HEK293 (cell line): ENCODE measurements at regions not wholly inside any gene's neighbourhood (a gene's known extent, or its start where the extent isn't known, plus 50 kb on each side); places are given as distances from the start of the nearest gene placed in this dataset.

Source experiments
- CTCF ChIA-PET: fragments of 350-600 bp; formaldehyde crosslinking; extraction: SDS; loops from one replicate; lab custom pipeline; 2021; ENCODE audit warnings: antibody characterized with exemption; lab: Yijun Ruan, JAX
- POLR2A ChIA-PET: fragments of 300-600 bp; formaldehyde crosslinking; extraction: SDS; loops from one replicate; lab custom pipeline; 2020; ENCODE audit warnings: antibody characterized with exemption, inconsistent platforms; lab: Yijun Ruan, JAX
- H3K27ac ChIP-seq: fragments of 200-500 bp; sonication (Bioruptor generic); 2 replicates; pipeline ENCODE4 v1.5.1; 2014; ENCODE audit warnings: low read depth, low read length, control low read depth, inconsistent platforms; ENCODE audit errors: extremely low read depth
- H3K36me3 ChIP-seq, 2 experiments: fragments of 200-500 bp in 1 of 2; sonication (Bioruptor generic) in 1 of 2; 1 replicate in 1 of 2; 2 replicates in 1 of 2; pipeline ENCODE4 v1.5.1; 2014 to 2017; ENCODE audit warnings: inconsistent platforms in 2 of 2, low read length in 2 of 2; ENCODE audit not compliant: control insufficient read depth in 2 of 2, insufficient read depth in 1 of 2
- H3K4me1 ChIP-seq: fragments of 200-500 bp; sonication (Bioruptor generic); 2 replicates; pipeline ENCODE4 v1.5.1; 2014; ENCODE audit warnings: mild to moderate bottlenecking, low read length, inconsistent platforms; ENCODE audit not compliant: control insufficient read depth, insufficient read depth
- H3K4me3 ChIP-seq: 2 replicates; pipeline ENCODE4 v1.5.1; 2011; ENCODE audit warnings: low read depth, mild to moderate bottlenecking, control low read depth, low read length, moderate library complexity
- H3K9me3 ChIP-seq: fragments of 200-500 bp; sonication (Bioruptor generic); 2 replicates; pipeline ENCODE4 v1.5.1; 2014; ENCODE audit warnings: low read depth, low read length, inconsistent platforms; ENCODE audit not compliant: control insufficient read depth, insufficient read depth
- BCL11A ChIP-seq: fragments of 450-650 bp; formaldehyde crosslinking; IDR thresholded peaks from 2 replicates; pipeline ENCODE4 v1.5.1; 2016; ENCODE audit warnings: low read depth, missing biosample characterization, missing genetic modification characterization
- HOXC10 ChIP-seq: sonication (generic); formaldehyde crosslinking; IDR thresholded peaks from 2 replicates; pipeline ENCODE4 v1.8.1; 2023; ENCODE audit warnings: mild to moderate bottlenecking, missing genetic modification reagents
- INSM2 ChIP-seq: fragments of 450-650 bp; formaldehyde crosslinking; IDR thresholded peaks from 2 replicates; pipeline ENCODE4 v1.5.1; 2016; ENCODE audit warnings: missing biosample characterization, missing genetic modification characterization
- ZBTB26 ChIP-seq: fragments of 450-650 bp; formaldehyde crosslinking; optimal IDR thresholded peaks from 2 replicates; pipeline ENCODE3; 2016; ENCODE audit warnings: missing biosample characterization, mild to moderate bottlenecking, missing genetic modification characterization
- ZFHX2 ChIP-seq: fragments of 450-650 bp; formaldehyde crosslinking; conservative IDR thresholded peaks from 2 replicates; pipeline ENCODE4 v1.5.1; 2016; ENCODE audit warnings: missing biosample characterization, missing genetic modification characterization
- ZNF138 ChIP-seq: fragments of 450-650 bp; formaldehyde crosslinking; IDR thresholded peaks from 2 replicates; pipeline ENCODE4 v1.5.1; 2016; ENCODE audit warnings: missing biosample characterization, missing genetic modification characterization, borderline replicate concordance
- ZNF146 ChIP-seq: fragments of 450-650 bp; formaldehyde crosslinking; IDR thresholded peaks from 2 replicates; pipeline ENCODE4 v1.5.1; 2016; ENCODE audit warnings: missing biosample characterization, missing genetic modification characterization
- ZNF148 ChIP-seq: fragments of 450-650 bp; formaldehyde crosslinking; IDR thresholded peaks from 2 replicates; pipeline ENCODE4 v1.5.0; 2017; ENCODE audit warnings: missing biosample characterization, missing genetic modification characterization, borderline replicate concordance
- ZNF2 ChIP-seq: fragments of 450-650 bp; formaldehyde crosslinking; IDR thresholded peaks from 2 replicates; pipeline ENCODE4 v1.5.1; 2016; ENCODE audit warnings: missing biosample characterization, missing genetic modification characterization
- ZNF223 ChIP-seq: fragments of 450-650 bp; formaldehyde crosslinking; IDR thresholded peaks from 2 replicates; pipeline ENCODE4 v1.5.1; 2016; ENCODE audit warnings: missing biosample characterization, missing genetic modification characterization
- ZNF274 ChIP-seq, 2 experiments: fragments of 200-500 bp in 1 of 2; fragments of 450-650 bp in 1 of 2; sonication (Bioruptor generic) in 1 of 2; formaldehyde crosslinking in 1 of 2; IDR thresholded peaks; 2 replicates each; pipeline versions ENCODE4 v1.5.1 to v1.6.1; 2014 to 2016; ENCODE audit warnings: borderline replicate concordance in 1 of 2, inconsistent platforms in 1 of 2, low read length in 1 of 2, missing biosample characterization in 1 of 2, missing genetic modification characterization in 1 of 2
- ZNF280D ChIP-seq: fragments of 450-650 bp; formaldehyde crosslinking; IDR thresholded peaks from 2 replicates; pipeline ENCODE4 v1.5.1; 2016; ENCODE audit warnings: missing biosample characterization, missing genetic modification characterization
- ZNF544 ChIP-seq: fragments of 450-650 bp; formaldehyde crosslinking; IDR thresholded peaks from 2 replicates; pipeline ENCODE4 v1.5.0; 2017; ENCODE audit warnings: missing biosample characterization, missing genetic modification characterization
- ZNF571 ChIP-seq: fragments of 450-650 bp; formaldehyde crosslinking; IDR thresholded peaks from 2 replicates; pipeline ENCODE4 v1.5.0; 2017; ENCODE audit warnings: missing biosample characterization, missing genetic modification characterization
- ZNF664 ChIP-seq: fragments of 450-650 bp; formaldehyde crosslinking; IDR thresholded peaks from 2 replicates; pipeline ENCODE4 v1.5.1; 2016; ENCODE audit warnings: missing biosample characterization, missing genetic modification characterization
- ZNF792 ChIP-seq: fragments of 450-650 bp; formaldehyde crosslinking; IDR thresholded peaks from 2 replicates; pipeline ENCODE4 v1.5.1; 2016; ENCODE audit warnings: missing biosample characterization, missing genetic modification characterization
- ZNF830 ChIP-seq: fragments of 450-650 bp; IDR thresholded peaks from 2 replicates; pipeline ENCODE4 v1.5.0; 2018; ENCODE audit warnings: missing biosample characterization, missing genetic modification characterization, low read depth, mild to moderate bottlenecking, moderate library complexity
- ZSCAN18 ChIP-seq: fragments of 450-650 bp; formaldehyde crosslinking; IDR thresholded peaks from 2 replicates; pipeline ENCODE4 v1.5.1; 2016; ENCODE audit warnings: missing biosample characterization, missing genetic modification characterization

- Histone ChIP-seq H3K36me3 (no peaks in the 10 kb centered on the region), H3K27ac (no peak overlapping the region), H3K4me1 (peaks cover 1% of the 10 kb centered on the region; the same call in 1 of the 2 replicates), H3K9me3 (no peaks in the 10 kb centered on the region), H3K4me3 (no peak overlapping the region)
- no peak for TF ChIP-seq ZNF280D
- TF ChIP-seq ZNF274 (IDR thresholded peaks at IDR 0.05; ENCODE audit: low read length) = no peak
- TF ChIP-seq ZNF274 (tag by site-specific recombination; IDR thresholded peaks at IDR 0.05; ENCODE audit: borderline replicate concordance) = no peak
- no peak for TF ChIP-seq ZNF223 (tag by site-specific recombination)
- TF ChIP-seq INSM2 (tag by site-specific recombination) = no peak
- no peak for TF ChIP-seq ZSCAN18 (tag by site-specific recombination)
- no peak for TF ChIP-seq ZNF571
- no peak for TF ChIP-seq ZNF830 (tag by site-specific recombination)
- no peak for TF ChIP-seq BCL11A (tag by site-specific recombination)
- TF ChIP-seq ZNF2 = no peak
- TF ChIP-seq ZNF544 = no peak
- no peak for TF ChIP-seq HOXC10 (CRISPR knock-in tag)
- TF ChIP-seq ZNF792 = no peak
- TF ChIP-seq ZNF138 = no peak
- no peak for TF ChIP-seq ZFHX2
- no peak for TF ChIP-seq ZBTB26 (tag by site-specific recombination)
- no peak for TF ChIP-seq ZNF146
- no peak for TF ChIP-seq ZNF148 (tag by site-specific recombination)
- no peak for TF ChIP-seq ZNF664 (tag by site-specific recombination)
- CTCF ChIA-PET = interaction anchor here (0.6 to 1.2 kb wide), 4 partner anchors 24 to 225 kb away, joined by 3 to 4 read pairs (median 3); no protein-coding TSS in a partner anchor
- POLR2A ChIA-PET = no interaction called here
Observed at GRCh38 chr1:116260621-116261020, 112.4 kb upstream of the ATP1A1 start.
